ENCODE measurements at regions not wholly inside any gene's neighbourhood (a gene's known extent, or its start where the extent isn't known, plus 50 kb on each side); places are given as distances from the start of the nearest gene placed in this dataset.
"Not testable (repeated sequence)": the region's sequence is repeated elsewhere in the genome, so short reads cannot be mapped to it uniquely, and the experiment has no call there.

- no peak overlapping the region for H3K27ac Mint-ChIP-seq
These were observed 118.4 kb upstream of the MED14 start for GRCh38 chrX:40853816-40854123.

GRCh38 chrX:40854242-40854641 is 118.9 kb upstream of the MED14 start:
- H3K36me3 Mint-ChIP-seq = no peaks in the 10 kb centered on the region
- H3K4me3 Mint-ChIP-seq = no peak overlapping the region
- H3K27me3 Mint-ChIP-seq (ENCODE audit: low read depth) = no peaks in the 10 kb centered on the region
- no peak for DNase-seq (ENCODE audit: low spot score in 2 of 2, unreplicated experiment in 2 of 2)
- H3K9me3 Mint-ChIP-seq = peaks cover 20% of the 10 kb centered on the region
- TF ChIP-seq CTCF (IDR thresholded peaks at IDR 0.05; ENCODE audit: unreplicated experiment) = no peak
- no peaks in the 10 kb centered on the region for H3K4me1 Mint-ChIP-seq
- H3K27ac Mint-ChIP-seq = no peak overlapping the region

More at GRCh38 chrX:40853816-40854123, 118.4 kb upstream of the MED14 start:
- Mint-ChIP-seq H3K27me3 (ENCODE audit: low read depth) (no peaks in the 10 kb centered on the region), H3K36me3 (no peaks in the 10 kb centered on the region), H3K4me3 (no peak overlapping the region), H3K4me1 (no peaks in the 10 kb centered on the region), H3K9me3 (peaks cover 18% of the 10 kb centered on the region)
- no peak for DNase-seq (ENCODE audit: low spot score in 2 of 2, unreplicated experiment in 2 of 2)
- TF ChIP-seq CTCF (IDR thresholded peaks at IDR 0.05; ENCODE audit: unreplicated experiment) = no peak

- Mint-ChIP-seq H3K4me3 (no peak overlapping the region), H3K9me3 (peaks cover 23% of the 10 kb centered on the region), H3K27me3 (ENCODE audit: low read depth) (no peaks in the 10 kb centered on the region), H3K36me3 (no peaks in the 10 kb centered on the region), H3K4me1 (no peaks in the 10 kb centered on the region), H3K27ac (no peak overlapping the region)
- no peak for DNase-seq (ENCODE audit: low spot score in 2 of 2, unreplicated experiment in 2 of 2)
- TF ChIP-seq CTCF (IDR thresholded peaks at IDR 0.05; ENCODE audit: unreplicated experiment) = no peak
These were observed 120.1 kb upstream of the MED14 start for GRCh38 chrX:40855411-40855810.

GRCh38 chrX:40855932-40856515 is 120.7 kb upstream of the MED14 start:
- DNase-seq (ENCODE audit: low spot score in 2 of 2, unreplicated experiment in 2 of 2) = no peak
- peaks cover 27% of the 10 kb centered on the region for H3K9me3 Mint-ChIP-seq
- no peaks in the 10 kb centered on the region for H3K27me3 Mint-ChIP-seq (ENCODE audit: low read depth)
- no peak for TF ChIP-seq CTCF (IDR thresholded peaks at IDR 0.05; ENCODE audit: unreplicated experiment)
- no peak overlapping the region for H3K4me3 Mint-ChIP-seq
- no peaks in the 10 kb centered on the region for H3K36me3 Mint-ChIP-seq
- no peak overlapping the region for H3K27ac Mint-ChIP-seq
- no peaks in the 10 kb centered on the region for H3K4me1 Mint-ChIP-seq

- not testable (repeated sequence) for H3K27me3 Mint-ChIP-seq (ENCODE audit: low read depth); H3K4me3 Mint-ChIP-seq; DNase-seq (ENCODE audit: low spot score in 2 of 2, unreplicated experiment in 2 of 2); H3K36me3 Mint-ChIP-seq; H3K27ac Mint-ChIP-seq; H3K4me1 Mint-ChIP-seq
- H3K9me3 Mint-ChIP-seq = peaks cover 46% of the 10 kb centered on the region
These were observed 126.7 kb upstream of the MED14 start for GRCh38 chrX:40861952-40862554.

GRCh38 chrX:40863260-40863659 is 127.9 kb upstream of the MED14 start:
- Mint-ChIP-seq H3K4me1 (peaks cover 15% of the 10 kb centered on the region), H3K9me3 (peaks cover 46% of the 10 kb centered on the region)
- not testable (repeated sequence) for H3K36me3 Mint-ChIP-seq; H3K27me3 Mint-ChIP-seq (ENCODE audit: low read depth); H3K4me3 Mint-ChIP-seq; DNase-seq (ENCODE audit: low spot score in 2 of 2, unreplicated experiment in 2 of 2); H3K27ac Mint-ChIP-seq

- H3K9me3 Mint-ChIP-seq = peaks cover 47% of the 10 kb centered on the region
- no peaks in the 10 kb centered on the region for H3K27me3 Mint-ChIP-seq (ENCODE audit: low read depth)
- H3K4me3 Mint-ChIP-seq = no peak overlapping the region
- peaks cover 4% of the 10 kb centered on the region for H3K36me3 Mint-ChIP-seq
- DNase-seq (ENCODE audit: low spot score in 2 of 2, unreplicated experiment in 2 of 2) = no peak
- peaks cover 15% of the 10 kb centered on the region for H3K4me1 Mint-ChIP-seq
- no peak for TF ChIP-seq CTCF (IDR thresholded peaks at IDR 0.05; ENCODE audit: unreplicated experiment)
- no peak overlapping the region for H3K27ac Mint-ChIP-seq
These were observed 128.3 kb upstream of the MED14 start for GRCh38 chrX:40863671-40864070.

All from mesothelial cell of epicardium (in vitro differentiated cells).